Dermis blood vessel endothelial cell (primary cell): ENCODE measurements at regions not wholly inside any gene's neighbourhood (a gene's known extent, or its start where the extent isn't known, plus 50 kb on each side); places are given as distances from the start of the nearest gene placed in this dataset.
"Not testable (repeated sequence)": the region's sequence is repeated elsewhere in the genome, so short reads cannot be mapped to it uniquely, and the experiment has no call there.

Source experiments
- DNase-seq: peaks from one replicate; pipeline ENCODE4 v3.0.0; 2010

DNA sequence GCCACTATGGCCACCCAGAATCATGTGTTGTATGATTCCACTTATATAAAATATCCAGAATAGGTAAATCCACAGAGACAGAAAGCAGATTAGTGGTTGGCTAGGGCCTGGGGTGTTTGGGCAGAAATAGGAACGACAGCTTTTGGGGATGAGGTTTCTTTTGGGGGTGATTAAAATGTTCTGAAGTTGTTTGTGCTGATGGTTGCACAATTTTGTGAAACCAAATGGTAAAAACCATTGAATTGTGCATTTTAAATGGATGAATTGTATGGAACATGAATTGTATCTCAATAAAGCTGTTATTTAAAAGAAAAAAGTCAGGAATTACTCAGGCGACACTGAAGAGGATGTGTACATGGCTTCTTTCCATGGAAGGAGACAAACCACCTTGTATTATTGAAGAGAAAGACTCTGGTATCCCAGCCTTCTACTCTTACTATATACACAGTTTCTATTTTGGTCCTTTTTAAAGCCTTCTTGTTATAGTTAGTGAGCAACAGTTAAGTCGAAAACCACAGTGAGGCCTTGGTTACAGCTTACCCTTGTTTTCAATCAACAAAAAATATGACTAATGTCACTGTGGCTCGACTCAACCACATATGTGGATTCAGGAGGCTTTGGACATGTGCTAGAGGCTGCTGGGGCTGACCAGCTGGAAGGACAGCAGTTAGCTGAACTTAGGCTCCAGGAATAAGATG is 57.1 kb upstream of the KMT2E start:
- no peak for DNase-seq

DNA sequence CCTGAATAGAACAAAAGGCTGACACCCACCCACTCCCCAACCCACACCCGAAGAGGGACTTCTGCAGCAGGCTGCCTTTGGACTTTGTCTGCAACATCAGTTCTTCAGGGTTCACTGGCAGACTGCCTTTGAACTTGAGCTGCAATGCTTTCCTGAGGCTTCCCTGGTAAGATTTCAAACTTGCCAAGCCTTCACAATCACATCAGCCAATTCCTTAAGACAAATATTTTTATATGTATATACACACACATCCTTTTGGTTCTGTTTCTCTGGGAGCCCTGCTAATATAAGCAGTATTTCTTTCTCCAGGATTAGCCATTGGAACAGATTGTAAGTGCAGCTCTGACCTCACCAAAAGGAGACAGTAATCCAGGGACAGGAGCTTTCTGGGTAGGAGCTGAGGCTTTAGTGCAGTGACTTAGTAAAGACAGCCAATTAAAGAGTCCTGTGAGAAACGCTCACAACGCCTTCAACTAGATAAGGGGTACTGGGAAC is 55.6 kb upstream of the KMT2E start:
- no peak for DNase-seq

DNA sequence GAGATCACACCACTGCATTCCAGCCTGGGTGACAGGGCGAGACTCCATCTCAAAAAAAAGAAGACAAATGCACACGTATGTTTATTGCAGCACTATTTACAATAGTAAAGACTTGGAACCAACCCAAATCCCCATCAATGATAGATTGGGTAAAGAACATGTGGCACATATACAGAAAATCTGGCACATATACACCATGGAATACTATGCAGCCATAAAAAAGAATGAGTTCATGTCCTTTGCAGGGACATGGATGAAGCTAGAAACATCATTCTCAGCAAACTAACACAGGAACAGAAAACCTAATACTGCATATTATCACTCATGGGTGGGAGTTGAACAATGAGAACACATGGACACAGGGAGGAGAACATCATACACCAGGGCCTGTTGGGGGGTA is 54.5 kb upstream of the KMT2E start:
- not testable (repeated sequence) for DNase-seq

DNA sequence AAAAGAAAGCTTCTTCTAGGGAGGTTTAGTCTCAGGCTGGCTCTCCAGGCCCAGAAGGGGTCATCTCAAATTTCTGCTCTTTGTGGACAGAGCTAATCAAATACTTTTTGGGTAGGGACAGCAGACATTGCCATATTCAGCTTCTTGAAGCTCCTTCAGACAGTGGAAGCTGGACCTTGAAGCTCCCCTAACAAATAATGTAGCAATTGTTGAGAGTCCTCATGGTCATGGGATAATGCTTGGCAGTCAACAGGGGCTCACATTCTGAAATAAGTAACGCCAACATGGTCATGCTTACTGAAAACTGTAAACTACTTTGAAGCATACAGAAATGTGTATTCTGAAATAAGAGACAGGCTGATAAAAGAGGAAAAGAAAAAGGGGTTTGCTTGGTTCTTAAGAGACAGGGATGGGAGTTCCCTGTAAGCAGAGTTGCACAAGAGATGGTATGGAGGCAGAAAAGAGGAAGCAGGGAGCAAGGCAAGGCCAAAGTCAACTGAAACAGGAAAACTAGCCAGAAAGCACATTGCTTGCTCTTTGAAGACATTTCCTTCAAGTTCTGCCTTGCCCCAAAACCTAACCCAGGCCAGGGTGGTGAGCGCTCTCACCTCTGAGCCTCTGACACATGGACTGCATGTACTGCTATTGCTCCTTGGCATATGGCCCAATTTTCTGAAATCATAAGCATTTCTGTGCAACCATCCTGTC is 53.1 kb upstream of the KMT2E start:
- DNase-seq = peak; percentile 66

DNA sequence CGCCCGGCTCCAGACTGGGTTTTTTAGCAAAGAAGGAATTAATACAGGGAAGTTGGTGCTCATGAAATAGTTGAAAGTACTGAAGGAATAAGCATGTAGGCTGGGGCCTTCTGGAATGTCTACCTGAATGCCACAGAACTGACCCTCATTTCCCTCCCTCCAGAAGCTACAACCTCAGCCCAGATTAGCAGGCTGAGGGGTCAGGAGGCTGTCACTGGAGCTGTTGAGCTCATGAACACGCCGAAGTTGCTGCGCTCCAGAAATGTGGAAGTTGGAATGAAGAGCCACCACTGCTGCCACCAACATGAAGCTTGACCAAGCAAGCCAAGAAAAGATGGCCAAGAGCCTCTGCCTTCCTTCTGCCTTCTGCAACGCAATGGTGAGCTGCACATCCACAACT is 52.2 kb upstream of the KMT2E start:
- no peak for DNase-seq

DNA sequence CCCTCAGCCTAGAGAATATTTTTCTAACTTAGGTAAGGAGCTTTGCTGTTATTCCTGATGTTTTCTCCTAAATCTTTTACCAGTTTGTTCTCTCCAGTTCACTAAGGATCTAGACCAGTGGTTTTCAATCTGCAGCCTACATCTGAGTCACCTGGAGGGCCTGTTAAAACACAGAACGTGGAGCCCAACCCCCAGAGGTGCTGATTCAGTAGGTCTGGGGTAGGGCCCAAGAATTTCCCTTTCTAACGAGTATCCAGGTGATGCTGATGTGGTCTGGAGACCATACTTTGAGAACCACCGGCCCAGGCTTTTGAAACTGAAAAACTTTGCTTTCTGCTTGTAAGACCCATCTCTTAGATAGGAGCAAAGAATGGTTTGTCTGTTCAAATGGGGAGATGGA is 51.2 kb upstream of the KMT2E start:
- DNase-seq = no peak

DNA sequence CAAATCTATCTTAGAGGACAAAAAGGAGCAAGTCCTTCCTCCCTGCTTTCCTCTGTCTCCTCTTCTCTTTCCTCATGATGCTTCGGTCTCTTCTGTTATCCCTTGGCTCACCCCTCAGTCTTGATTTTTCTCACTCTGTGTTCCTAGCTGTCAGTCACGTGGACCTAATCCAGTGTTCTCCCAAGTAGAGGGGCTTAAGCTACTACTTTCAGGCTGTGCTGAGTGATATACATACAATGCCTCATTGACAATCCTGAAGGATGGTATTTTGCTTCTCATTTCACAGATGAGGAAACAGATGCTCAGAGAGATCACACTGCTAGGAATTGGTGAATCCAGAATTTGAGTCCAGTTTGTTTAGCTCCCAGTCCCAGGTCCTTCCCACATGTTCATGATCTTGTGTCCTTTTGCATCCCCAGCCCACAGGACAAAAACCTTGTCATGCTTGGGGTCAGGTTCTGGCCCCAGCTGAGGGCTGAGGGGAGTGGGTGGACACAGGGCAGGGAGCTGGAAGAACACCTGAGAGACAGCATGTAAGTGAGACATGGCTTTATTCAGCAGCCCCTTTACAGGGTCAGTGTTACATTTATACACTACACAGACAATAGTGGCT is 50.5 kb upstream of the KMT2E start:
- DNase-seq = no peak

DNA sequence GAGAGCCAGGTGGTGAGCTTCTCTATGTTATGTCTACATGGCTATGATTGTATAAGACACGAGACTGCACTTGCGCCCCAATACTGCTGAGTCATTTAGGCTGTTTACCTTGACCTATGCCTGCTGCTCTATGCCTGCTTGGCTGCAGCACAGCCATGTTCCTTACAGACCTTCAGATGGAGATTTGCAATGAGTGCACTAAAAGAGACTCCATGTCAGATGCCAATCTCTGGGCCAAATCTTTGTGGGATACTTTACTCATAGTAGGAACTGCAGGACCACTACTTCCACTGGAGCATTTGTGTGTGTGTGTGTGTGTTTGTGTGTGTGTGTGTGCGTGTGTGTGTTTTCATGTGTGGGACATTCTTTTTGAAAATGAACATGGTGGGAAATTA is 50.0 kb upstream of the KMT2E start:
- DNase-seq = peak; percentile 94
